ENCODE measurements at regions not wholly inside any gene's neighbourhood (a gene's known extent, or its start where the extent isn't known, plus 50 kb on each side); places are given as distances from the start of the nearest gene placed in this dataset.
A peak's percentile ranks its signal among the peaks of the same experiment; 100 is the strongest.
"Not testable (repeated sequence)": the region's sequence is repeated elsewhere in the genome, so short reads cannot be mapped to it uniquely, and the experiment has no call there.

DNA sequence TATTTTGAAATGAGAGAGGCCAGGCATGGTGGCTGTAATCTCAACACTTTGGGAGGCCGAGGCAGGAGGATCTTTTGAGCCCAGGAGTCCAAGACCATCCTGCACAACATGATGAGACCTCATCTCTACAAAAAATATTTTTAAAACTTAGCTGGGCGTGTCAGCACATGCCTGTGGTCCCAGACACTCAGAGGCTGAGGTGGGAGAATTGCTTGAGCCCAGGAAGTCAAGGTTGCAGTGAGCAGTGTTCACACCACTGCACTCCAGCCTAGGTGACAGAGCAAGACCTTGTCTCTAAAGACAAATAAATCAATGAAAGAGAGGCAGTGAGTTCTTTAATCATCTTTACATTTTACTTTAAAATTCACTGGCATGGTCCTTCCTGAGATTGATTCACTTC, 124.5 kb downstream of the DUSP6 start:
- DNase-seq (ENCODE audit: low read depth): no peak

DNA sequence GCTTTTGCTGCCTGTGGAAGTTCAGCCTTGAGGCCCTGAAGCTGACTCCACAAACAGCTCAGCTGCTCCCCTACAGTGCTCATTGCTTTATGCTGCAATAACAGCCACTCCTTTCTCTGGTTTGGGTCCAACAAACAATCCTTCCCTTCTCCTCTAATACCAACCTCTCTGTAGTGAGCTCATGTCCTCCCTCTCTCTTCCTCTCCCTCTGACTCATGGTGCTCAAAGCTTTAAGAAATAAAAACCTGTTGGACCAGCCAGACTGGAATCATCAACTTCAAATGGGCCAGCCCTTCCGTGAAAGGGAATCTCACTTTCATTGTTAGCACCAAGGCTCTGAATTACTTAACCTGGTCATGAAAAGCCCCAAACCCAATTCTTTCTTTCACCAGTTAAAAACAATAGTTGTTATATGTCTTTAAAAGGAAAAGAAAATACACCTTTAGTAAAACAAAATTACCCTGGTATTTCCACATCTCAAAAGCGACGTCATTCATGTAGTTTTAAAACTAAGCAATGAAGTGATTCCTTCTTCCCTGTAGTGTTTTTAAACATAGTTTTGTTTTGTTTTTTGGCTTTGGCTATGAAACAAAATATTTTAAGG, 126.4 kb downstream of the DUSP6 start:
- no peak for DNase-seq (ENCODE audit: low read depth)

DNA sequence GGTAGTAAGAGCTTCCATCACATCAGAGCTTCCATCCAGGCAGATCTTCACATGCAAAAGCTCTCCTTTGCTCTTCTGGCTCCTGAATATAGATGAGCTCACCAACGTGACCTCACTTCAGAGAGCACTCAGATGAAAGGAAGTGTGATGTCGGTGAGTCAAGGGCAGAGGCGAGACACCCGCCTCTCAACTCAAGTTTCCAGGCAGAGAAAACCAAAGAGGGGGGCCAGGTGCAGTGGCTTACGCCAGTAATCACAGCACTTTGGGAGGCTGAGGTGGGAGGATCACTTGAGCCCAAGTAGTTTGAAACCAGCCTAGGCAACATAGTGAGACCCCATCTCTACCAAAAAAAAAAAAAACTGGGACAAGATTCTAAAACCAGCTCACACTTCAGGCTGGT, 126.9 kb downstream of the DUSP6 start:
- DNase-seq (ENCODE audit: low read depth): peak; percentile 39

DNA sequence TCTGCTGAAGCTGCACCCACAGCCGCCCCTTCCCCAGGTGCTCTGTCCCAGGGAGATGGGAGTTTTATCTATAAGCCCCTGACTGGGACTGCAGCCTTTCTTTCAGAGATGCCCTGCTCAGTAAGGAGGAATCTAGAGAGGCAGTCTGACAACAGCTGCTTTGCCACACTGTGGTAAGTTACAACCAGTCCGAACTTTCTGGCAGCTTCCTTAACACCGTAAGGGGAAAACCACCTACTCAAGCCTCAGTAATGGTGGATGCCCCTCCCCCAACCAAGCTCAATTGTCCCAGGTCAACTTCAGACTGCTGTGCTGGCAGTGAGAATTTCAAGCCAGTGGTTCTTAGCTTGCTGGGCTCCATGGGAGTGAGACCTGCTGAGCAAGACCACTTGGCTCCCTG, 129.7 kb downstream of the DUSP6 start:
- DNase-seq (ENCODE audit: low read depth): not testable (repeated sequence)

DNA sequence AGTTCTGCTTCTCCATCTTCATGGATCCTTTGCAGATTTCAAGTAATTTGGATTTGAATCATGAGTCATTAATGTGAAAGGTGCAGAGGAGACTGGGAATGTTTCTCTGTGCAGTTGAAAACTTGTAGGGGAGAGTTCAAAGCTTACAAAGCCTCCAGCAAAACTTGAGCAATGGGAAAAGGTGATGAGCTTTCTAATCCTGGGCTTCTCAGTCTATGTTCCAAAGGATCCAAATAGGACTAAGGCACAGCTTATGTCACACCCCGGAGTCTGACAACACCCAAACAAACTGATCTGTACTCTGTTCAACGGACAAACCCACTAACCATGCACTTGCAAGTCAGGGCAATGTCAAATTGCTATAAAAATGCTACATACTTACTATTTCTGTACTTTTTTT, 134.8 kb downstream of the DUSP6 start:
- no peak for DNase-seq (ENCODE audit: low read depth)

DNA sequence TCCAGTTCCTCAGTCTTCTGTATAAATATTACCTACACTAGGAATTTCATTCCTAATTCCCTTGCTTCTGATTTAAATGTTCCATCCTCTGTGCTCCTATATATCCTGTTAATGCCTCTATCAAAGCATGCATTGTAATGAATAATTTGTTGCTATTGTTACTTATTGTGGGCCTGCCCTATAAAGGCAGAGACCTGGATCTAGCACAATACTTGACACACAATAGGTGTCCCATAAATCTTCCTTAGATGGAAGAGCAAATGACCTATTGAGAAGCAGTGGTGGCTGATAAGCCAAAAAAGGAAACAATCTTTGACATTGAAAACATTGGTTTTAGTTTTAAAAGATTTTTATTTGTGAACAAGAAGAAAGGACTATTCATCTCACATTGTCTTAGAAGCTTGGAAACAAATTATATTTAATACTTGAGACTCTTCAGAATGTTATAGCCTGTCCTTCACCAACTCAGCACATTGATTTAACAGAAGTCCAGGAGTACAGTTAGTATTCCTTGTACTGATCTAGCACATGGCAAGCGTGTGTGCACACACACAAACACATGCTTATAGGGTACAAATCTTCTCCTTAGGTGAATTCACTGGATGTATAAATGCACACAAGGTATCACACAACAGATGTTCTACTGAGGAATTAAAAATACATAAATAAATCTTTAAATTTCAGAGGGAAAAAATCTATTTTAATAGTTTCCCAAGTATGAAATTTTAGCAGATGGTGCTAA, 135.9 kb downstream of the DUSP6 start:
- no peak for DNase-seq (ENCODE audit: low read depth)

DNA sequence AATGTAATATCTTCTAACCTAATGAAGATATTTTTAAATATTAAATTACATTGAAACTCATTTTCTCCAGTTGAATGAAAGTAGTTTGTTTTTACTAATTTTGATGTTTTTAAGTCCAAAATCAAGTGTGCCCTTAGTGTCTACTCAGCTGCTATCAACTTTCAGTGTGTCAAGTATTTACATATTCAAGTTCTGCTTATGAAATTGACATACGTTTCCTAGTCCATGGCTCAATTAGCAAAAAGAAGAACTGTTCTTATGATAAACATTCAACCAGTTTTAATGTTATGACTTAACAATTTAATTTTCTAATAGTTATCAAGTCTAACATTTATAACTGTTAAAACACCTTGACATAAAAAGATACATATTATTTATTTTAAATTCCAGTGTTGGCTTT, 137.1 kb downstream of the DUSP6 start:
- no peak for DNase-seq (ENCODE audit: low read depth)

DNA sequence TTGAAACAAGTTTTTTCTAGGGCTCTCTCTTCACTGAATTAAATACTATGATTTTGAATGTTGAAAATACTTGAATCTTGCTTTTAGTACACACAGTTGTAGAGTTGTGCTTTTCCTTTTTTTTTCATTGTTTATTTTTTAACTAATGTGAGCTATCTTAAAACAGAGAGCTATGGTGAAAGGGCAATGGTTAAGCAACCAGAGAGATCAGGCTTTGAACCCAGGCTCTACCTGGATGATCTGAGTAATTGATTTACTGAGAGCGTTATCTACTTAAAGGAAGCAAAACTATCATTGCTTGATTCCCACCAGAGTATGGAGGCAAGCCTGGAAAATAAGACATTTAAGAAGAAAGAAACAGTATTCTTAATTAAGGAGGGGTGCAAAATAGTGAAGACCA, 138.6 kb downstream of the DUSP6 start:
- DNase-seq (ENCODE audit: low read depth): no peak

DNA sequence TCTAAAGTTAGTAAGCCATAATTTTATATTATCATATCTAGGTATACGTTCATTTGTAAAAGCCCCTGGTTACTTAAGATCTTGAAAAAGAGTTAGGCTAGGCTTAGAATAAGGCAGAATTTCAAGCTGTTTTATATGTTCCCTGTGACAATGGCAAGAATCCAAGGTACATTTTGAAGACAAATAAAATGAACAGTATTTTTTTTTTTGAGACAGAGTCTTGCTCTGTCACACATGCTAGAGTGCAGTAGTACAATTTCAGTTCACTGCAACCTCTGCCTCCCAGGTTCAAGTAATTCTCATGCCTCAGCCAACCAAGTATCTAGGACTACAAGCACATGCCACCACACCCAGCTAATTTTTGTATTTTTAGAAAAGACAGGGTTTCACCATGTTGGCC, 139.2 kb downstream of the DUSP6 start:
- DNase-seq (ENCODE audit: low read depth): no peak

DNA sequence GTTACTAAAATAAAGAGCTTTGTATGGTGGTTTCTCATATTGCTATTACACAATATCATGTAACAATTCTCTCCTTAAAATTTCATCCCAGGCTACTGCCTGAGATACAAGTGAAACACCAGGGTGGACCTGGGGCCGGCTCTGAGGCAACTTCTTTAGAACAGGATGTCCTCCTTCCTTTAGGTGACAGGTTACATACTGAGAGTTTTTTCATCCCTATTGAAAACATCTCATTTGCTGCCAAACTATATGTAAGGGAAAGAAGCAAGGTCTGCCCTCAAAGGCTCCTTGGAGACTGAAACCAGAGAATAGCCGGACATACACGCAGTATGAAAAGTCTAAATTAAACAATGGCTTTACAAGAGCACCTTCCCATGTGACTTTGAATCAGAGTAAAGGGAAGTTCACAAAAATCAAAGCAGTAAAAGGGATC, 139.9 kb downstream of the DUSP6 start:
- DNase-seq (ENCODE audit: low read depth): no peak

DNA sequence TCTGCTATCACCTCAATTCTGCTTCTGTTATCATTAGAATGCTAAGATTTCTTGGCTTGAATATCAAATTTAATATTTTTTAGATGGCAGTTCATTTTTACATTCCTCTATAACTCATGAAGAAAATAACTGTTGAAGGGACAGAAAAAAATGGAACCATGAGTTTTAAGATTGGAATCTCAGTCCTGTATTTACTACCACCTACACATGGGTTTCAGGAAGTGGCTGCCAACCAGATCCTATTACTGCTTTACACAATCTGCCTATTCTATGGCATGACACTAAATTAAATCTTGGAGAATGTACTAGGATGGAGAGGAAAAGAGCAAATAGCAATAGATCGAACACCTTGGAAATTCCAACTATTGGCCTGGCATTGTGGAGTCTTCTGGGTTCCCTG, 140.8 kb downstream of the DUSP6 start:
- DNase-seq (ENCODE audit: low read depth): no peak

DNA sequence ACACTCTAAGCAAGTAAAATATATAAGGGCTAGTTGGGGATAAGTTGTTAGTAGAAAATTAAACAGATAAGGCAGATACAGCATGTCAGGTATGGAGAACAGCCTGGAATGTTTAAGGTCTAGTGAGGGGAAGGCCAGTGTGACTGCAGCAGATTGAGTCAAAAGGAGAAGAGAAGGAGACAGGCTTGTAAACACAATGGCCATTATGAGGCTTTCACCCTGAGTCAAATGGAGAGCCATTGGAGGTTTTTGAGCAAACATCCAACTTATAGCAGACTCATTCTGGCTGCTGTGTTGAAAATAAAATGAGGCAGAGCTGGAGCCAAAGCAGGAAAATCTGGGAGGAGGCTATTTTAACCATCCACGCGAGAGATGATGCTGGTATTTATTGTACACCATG, 142.0 kb downstream of the DUSP6 start:
- no peak for DNase-seq (ENCODE audit: low read depth)

DNA sequence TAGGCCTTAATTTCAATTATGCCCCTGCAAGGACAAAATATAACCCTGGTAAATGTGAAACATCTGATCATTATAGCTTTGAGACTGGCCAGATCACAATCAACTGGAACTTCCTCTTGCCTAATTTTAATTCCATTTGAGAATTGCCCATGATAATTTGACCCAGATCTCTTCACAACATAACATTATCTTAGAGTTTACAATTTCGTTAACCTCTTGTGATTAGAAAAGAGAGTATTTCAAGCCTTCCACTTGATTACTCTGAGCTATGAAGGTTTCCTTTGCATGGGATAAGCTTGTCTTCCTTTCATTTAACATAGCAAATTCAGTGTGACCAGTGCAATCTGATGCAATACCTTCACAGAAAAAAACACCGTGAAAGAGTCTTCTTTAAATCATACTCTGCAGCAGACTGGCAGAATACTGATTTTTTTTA, 143.6 kb downstream of the DUSP6 start:
- no peak for DNase-seq (ENCODE audit: low read depth)

DNA sequence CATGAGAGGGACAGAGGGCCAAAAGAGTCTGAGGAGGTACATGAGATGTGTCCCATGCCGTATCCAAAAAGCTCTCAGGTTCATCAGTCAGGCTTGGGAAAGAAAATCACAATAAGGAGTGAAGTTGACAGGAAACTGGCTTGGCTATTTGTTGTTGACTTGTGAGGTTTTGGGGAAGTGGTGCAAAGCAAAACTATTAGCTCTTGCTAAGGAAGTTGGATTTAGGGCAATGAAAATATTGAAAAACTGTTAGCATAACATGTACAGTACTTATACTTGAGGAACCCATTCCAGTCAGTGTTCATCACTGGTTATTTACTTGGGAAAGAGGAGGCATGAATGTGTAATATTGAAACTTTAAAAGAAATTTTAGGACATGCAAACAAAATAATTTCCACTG, 145.9 kb downstream of the DUSP6 start:
- no peak for DNase-seq (ENCODE audit: low read depth)

DNA sequence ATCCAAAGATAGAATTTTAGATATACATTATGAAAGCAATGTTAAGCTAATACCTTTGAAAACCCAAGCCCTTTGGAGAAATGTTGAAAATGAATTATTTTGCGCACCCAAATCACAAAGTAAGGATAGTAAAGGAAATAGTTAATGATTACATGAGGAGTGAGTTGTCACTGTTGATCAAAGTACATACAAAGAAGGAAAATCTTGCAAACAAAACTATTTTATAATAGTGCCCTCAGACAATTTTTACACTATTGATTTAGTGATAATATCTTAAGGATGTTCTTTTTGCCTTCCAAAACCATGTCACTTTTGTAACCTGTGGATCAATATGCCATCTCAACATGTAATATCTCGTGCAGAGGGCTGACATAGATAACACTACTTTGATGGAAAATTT, 146.8 kb downstream of the DUSP6 start:
- no peak for DNase-seq (ENCODE audit: low read depth)

DNA sequence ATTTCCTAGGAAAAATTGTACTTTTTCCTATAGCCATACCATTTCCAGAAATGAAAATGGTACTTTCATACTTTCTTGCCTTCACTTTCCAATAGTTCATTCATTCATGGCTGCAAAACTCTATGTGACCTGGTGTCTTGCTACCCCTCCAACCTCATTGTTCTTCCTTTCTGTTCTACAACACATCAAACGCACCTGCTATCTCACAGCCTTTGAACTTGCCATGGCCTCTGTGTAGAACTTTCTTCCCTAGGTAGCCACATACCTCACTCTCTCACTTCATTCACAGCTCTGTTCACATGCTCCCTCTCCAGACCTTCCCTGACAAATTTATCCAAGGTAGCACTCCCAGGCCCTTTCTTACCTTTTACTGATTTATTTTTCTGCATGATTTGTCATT, 149.2 kb downstream of the DUSP6 start:
- DNase-seq (ENCODE audit: low read depth): no peak

DNA sequence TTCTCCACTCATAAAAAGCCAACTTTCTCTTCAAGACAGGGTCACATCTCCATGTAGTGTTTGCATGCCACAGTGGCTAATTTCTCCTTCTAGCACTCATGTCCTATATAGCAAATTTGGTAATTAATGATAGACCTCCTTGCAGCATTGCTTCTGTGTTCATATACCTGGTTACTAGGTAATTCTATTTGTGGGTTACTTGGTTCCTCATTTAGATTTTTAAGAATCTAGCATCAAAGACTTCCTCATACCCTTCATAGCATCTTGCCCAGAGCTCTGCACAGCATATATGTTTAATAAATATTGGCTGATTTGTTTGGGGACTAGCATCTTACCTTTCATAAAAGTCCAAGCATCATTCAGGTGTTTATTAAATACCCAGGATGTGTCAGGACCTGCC, 152.1 kb downstream of the DUSP6 start:
- no peak for DNase-seq (ENCODE audit: low read depth)

DNA sequence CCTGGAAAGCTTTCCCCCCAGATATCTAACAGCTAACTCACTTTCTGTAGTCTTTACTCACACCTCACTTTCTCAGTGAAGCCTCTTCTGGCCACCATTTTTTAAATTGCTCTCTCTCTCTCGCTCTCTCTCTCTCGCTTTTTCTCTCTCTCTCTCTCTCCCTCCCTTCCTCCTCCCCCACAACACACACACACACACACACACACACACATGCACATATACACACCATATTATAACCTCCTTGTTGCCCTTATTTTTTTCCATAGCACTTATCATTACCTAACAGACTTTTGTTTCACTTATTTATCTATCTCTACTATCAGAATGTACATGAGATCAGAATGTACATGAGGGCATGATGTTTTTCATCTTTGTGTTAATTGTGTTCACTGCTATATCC, 156.8 kb downstream of the DUSP6 start:
- DNase-seq (ENCODE audit: low read depth): no peak

DNA sequence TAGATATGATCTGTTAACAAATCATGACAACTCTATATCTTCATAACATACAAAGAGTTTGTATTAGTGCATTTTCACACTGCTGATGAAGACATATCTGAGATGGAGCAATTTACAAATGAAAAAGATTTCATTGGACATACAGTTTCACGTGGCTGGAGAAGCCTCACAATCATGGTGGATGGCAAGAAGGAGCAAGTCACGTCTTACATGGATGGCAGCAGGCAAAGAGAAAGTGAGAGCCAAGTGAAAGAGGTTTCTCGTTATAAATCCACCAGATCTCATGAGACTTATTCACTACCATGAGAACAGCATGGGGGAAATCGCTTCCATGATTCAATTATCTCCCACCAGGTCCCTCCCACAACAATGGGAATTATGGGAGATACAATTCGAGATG, 157.6 kb downstream of the DUSP6 start:
- DNase-seq (ENCODE audit: low read depth): no peak

DNA sequence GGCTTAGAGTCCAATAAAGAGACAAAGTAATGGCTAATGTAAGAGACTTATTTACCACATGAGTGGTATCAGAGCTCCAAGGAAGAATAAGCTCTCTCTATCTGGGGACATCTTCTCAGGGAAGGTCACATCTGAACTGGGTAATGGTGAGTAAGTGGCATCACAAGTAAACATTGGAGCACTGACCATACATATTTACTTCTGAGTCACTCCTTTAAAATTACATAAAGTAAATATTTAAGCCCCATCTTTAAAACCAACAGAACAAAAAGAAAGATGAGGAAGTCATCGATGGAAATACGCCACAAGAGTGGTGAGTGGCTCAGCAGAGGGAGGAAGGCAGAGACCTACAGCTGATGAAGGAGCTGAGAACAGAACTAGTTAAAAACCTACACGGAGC, 159.9 kb downstream of the DUSP6 start:
- DNase-seq (ENCODE audit: low read depth): no peak

DNA sequence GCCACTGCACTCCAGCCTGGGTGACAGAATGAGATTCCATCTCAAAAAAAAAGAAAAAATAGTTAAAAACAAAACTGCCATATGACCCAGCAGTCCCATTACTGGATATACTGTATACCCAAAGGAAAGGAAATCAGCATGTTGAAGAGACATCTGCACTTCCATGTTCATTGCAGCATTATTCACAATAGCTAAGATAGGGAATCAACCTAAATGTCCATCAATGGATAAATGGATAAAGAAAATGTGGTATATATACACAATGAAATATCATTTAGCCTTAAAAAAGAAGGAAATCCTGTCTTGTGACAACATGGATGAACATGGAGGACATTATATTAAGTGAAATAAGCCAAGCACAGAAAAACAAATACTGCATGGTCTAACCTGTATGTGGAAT, 160.7 kb downstream of the DUSP6 start:
- not testable (repeated sequence) for DNase-seq (ENCODE audit: low read depth)

DNA sequence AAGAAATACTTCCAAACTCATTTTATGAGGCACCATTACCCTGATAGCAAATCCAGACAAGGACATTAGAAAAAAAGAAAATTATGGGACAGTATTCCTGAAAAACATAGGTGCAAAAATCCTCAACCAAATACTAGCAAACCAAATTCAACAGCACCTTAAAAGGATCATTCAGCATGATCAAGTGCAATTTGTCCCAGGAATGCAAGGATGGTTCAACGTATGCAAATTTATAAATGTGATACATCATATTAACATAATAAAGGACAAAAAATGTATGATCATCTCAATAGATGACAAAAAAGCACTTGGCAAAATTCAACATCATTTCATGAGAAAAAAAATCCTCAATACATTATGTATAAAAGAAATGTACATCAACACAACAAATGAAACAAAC, 162.9 kb downstream of the DUSP6 start:
- no peak for DNase-seq (ENCODE audit: low read depth)

DNA sequence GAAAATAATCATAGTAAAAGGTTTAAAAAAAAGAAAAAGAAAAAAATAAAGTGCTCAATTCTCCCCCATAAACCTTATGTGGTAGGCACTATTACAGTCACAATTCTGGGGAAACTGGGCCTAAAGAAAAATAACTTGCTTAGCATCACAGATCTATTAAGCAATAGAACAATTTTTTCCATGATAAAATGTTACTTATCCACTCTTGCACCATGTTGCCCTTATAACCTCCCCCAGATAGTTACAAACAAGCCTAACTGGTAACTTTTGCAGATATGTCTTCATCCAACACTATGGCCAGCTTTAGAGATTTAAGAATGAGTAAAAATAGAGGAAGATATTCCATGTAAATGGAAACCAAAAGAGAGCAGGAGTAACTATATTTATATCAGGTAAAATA, 164.8 kb downstream of the DUSP6 start:
- DNase-seq (ENCODE audit: low read depth): no peak

DNA sequence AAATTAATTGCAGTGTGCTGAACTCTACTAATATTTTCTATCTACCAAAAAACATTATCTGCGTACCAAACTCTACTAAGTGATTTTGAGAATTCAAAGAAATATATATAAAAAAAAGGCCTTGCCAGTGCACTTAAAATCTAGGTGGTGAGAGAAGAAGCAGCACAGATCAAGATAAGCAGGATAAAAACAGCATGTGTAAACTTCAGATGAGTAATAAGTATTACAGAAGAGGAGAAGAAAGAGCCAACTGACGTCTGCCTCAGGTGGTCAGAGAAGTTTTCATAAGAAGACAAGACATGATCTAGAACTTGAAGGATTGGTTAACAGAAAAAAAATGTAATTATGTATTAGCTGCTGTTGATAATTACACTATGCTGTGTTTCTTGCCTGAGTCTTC, 166.4 kb downstream of the DUSP6 start:
- no peak for DNase-seq (ENCODE audit: low read depth)
